NCI-H748 (cell line): ENCODE measurements at regions not wholly inside any gene's neighbourhood (a gene's known extent, or its start where the extent isn't known, plus 50 kb on each side); places are given as distances from the start of the nearest gene placed in this dataset.
"Not testable (repeated sequence)": the region's sequence is repeated elsewhere in the genome, so short reads cannot be mapped to it uniquely, and the experiment has no call there.

ENCODE experiments used
- DNase-seq: peaks from one replicate; lab custom pipeline; 2025; ENCODE audit not compliant: unreplicated experiment; lab: John Stamatoyannopoulos, UW

DNA sequence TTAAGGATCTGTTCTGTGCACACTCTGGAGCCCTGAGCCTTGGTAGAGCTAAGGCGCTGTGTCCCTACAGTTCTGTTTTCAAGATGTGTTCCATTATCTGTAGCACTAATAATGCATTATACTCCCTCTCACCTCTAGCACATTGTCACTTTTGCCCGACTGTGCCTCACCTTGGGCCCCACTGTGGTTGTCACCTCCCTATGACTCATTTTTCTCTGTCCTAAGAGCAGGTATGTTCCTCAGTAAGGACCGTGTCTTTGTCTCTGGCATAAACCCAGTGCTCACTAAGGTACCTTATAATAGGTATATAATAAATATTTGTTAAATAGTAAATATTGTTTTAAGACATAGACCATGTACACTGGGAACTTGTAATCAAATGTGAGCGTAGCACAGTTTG lies 942.5 kb upstream of the CITED2 start:
- DNase-seq: no peak

DNA sequence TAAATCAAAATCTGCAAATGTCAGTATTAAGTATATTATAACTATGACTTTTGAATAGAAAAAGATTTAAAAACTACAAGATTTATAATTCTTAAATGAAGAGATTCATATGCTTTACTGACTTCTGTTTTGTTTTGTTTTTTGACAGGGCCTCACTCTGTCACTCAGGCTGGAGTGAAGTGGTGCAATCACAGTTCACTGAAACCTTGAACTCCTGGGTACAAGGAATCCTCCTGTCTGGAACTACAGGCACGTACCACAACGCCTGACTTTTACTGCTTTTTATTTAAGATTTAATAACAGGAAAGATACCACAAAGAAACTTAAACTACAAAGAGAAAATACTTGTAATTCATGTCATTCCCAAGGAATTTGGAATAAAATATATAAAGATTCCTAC lies 940.2 kb upstream of the CITED2 start:
- DNase-seq: no peak

DNA sequence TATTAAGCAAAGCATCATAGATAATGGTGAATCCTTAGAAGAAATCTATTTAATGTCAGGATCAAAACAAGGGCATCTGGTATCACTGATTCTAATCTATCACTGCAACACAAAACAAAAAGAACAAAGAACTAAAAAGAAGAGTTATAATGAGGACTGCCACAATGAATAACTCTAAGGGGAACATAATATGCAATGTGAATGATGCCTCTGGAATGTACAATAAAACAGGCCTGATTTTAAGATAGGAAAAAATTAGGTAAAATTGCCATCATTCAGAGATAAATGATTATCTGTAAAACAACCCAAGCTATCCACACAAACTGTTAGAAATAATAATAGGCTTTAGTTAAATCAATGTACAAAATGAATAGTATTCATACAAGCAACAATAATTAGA lies 936.7 kb upstream of the CITED2 start:
- no peak for DNase-seq

DNA sequence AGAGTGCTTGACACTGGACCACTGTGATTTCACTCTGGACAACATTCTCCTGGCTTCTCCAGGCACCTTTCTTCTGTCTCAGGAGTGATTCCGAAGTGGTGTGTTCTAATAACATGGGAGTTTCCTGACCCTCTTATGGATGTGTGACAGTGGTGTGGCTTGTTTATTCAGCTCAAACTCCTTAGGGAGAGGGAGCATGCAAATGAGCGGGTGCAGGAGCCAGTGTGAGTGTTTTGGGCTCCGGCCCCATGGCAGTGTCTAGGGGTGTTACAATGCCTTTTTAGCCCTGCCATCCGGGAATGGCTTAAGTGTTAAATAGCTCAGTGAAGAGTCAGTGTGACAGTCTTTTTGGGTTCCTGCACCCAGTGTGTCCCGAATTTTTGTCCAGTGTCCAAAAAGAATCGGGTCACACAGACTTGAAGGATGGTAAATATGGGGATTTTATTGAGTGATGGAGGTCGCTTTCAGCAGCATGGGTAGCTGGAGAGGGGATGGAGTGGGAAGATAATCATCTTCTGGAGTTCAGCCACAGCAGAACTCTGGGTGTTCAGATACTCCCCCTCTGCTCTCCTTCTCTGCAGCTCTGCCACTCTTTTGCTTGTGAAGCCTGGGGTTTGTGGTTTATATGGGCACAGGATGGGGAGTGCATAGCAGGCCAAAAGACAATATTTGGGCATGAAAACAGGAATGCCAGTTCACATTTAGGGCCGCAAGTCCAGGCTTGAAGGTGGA lies 928.9 kb upstream of the CITED2 start:
- no peak for DNase-seq

DNA sequence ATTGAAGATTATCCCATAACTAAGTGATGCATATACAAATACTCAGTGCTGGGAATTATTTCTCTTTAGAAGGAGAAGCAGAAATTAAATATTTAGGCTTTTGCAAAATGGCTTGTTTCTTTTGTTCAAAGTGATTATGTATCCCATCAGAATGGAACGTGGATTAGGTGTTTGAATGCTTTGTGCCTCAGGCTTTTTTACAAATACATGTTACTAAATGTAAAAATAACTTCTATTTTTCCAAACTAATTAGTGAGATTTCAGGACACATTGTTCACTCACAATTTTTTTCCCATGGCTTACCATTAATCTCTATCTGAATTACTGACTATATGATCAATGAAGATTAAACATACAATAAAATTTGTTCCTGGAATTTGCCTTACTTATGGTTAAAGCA lies 925.9 kb upstream of the CITED2 start:
- DNase-seq: no peak

DNA sequence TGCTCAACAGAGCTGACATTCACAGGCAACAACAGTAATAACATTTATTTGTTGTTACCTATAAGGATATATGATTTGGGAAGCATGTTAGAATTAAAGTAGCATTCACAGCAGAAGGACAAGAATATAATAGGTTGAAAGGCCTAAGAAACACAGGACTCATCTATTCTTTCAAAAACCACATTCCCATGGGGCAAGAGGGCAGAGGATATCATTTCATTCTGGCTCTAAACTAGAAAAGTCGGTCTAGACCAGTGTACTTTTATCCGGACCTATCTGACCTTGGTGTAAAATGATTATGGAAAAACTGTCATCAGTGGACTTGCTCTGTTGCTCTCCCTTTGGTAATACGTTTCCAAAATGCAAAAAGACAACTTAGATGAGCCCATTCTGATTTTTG lies 914.7 kb upstream of the CITED2 start:
- no peak for DNase-seq

DNA sequence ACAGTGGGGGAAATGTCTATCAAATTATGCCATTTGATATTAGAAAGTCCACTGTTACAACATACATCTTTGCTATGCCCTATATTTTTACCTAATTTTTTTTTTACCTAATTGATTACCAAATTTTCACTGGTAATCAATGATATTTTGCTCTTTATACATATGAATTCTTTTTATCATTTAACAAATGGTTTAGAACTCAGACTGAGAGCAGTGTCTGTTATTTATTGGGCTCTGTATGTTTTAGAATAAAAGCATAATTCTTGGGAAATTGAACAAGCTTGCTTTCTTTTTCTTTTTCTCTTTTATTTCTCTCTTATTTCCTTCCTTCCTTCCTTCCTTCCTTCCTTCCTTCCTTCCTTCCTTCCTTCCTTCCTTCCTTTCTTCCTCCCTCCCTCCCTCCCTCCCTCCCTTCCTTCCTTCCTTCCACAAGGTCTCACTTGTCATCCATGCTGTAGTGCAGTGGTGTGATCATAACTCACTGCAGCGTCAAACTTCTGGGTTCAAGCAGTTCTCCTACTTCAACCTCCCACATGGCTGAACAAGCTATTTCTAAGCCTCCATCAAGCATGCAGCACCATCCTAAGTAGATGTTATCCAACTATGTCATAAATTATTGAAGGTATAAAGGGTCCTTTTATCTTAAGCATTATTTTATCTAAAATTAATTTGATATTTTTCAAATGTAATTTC lies 911.7 kb upstream of the CITED2 start:
- DNase-seq: no peak

DNA sequence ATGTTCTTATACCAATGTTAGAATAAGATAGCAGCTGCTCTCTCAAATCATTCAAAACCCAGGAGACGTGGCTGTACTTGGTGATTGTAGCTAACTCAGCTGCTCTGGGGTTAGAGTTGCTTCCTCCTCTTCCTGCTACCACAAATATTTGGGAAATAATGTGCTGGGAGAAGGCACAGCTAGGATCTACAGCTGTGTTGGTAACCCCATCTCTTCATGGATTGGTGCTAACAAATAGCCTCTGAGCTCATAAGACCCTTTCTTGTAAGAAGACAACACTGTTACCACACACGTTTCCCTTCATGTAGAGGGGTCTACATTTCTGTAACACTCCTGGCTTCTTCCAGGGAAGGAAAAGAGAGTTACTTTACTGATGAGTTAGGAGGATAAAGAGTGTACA lies 911.0 kb upstream of the CITED2 start:
- DNase-seq: no peak

DNA sequence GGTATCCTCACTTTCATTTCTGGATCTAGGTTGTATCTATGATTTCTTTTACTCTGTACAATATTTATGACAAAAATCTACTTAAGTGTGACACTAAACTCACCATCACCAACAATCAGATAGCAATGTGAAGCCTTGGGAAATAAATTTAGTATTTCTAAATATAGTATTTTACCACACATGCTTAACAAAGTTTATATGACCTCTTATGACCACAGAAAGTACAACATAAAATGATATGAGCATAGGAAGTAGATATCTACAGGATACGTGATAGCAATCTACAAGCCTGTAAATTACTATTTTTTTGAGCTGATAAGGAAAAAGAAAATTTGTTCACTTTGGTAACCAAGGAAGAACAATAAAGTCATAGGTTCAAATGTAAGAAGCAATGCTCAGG lies 910.4 kb upstream of the CITED2 start:
- no peak for DNase-seq

DNA sequence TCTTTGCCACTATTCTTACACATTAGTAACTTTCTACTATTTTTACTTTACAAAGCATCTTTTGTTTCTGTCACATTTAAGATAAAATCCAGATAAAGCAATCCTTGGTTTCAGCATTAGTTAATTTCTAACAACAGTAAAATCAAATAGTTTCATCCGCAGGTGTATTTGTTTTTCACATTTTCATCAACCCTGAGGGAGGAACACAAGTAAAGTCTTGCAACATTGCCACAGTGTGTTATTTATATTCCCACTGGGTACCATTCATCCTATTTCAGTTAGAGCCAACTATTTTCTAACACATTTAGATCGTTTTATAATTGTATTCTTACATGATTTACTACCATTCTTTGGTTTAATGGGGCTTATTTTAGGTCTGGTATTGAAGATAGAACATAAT lies 908.7 kb upstream of the CITED2 start:
- DNase-seq: no peak

DNA sequence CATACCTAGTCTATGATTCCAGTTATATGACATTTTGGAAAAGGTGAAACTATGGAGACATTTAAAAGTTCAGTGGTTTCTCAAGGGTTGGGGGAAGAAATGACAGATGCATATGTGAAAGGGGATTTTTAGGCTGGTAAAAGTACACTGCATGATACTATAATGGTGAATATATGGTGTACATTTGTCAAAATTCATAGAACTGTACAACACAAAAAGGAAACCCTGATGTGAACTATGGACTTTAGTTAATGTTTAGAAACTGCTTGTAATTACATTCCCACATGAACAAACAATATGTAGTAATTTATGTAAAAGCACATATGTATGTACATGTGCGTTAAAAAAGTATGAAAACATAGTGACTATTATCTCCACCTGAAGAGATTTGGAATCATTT lies 907.3 kb upstream of the CITED2 start:
- no peak for DNase-seq

DNA sequence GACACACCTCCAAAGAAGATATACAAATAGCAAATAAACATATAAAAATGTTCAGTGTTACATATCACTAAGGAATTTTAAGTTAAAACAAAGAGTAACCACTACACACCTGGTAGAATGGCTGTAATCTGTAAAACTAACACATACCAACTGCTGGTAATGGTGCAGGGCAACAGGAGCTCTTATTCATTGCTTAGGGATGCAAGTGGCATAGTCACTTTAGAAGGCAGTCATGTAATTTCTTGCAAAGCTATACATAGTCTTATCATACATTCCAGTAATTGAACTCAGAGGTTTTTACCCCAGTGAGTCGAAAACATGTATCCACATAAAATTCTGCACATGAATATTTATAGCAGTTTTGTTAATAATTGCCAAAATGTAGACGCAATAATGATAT lies 906.8 kb upstream of the CITED2 start:
- no peak for DNase-seq

DNA sequence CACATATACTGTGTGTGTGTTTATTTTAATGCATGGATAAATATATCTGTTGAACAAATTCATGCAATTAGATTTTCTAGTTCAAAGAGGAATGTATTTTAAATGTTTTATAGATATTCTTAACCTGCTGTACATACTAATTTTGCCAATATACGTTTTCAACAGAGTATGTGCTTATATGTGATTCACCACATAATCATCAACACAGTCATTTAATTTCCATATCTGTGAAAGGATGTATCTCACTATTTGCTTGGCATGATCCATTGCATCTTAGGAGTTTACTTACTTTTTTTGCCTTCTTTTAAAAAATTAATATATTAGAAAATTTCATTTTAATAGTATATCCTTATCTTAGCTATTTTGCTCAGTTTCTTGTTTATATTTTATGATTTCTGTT lies 902.3 kb upstream of the CITED2 start:
- no peak for DNase-seq

DNA sequence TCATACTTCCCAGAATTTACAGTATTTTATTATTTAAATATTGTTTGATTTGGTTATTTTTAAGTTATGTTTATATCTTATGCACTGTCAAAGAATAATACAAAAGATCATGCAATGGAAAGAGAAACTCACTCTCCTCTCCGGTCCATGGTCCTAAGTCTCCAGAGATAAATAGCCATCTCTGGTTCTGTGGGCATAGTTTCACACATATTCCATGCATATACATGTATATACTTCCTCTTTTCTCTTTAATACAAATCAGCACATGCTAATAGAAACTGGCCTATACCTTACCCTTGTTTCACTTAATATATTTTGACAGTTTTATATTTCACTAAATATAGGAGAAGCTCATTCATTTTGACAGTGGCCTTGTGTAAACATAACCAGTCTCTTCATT lies 901.7 kb upstream of the CITED2 start:
- no peak for DNase-seq

DNA sequence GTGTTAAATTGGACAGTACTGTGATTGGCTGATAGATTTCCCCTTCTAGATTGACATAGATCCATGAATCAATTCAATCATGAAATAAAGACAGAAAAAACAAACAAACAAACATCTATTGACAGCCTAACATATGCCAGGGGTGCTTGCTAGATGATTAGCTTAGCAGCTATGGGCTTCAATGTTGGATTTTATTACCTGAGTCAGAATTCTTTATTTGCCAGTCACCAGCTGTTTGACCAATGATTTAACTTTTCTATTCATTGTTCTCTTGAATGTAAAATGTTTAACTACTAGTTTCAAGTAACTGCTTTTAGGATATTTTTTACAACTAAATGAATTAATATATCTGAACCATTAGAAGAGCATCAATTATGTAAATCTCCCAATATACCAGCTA lies 901.3 kb upstream of the CITED2 start:
- DNase-seq: no peak

DNA sequence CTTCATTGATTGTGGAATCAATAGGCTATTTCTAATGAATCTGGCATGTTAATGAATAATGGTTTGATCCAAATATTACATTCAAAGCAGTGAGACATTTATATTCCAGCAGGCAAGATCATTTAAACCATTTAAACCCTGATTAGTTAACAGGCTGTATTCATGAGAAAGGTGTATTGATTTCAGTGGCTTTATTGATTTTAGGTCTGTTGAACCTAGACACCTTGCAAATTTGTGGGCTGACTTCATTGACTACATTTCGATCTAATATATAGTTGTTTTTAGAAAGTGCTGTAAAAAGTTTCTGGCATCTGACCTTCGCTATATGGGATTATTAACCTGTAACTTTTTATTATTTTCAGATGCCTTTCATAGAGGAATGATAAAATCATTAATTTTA lies 900.1 kb upstream of the CITED2 start:
- no peak for DNase-seq

DNA sequence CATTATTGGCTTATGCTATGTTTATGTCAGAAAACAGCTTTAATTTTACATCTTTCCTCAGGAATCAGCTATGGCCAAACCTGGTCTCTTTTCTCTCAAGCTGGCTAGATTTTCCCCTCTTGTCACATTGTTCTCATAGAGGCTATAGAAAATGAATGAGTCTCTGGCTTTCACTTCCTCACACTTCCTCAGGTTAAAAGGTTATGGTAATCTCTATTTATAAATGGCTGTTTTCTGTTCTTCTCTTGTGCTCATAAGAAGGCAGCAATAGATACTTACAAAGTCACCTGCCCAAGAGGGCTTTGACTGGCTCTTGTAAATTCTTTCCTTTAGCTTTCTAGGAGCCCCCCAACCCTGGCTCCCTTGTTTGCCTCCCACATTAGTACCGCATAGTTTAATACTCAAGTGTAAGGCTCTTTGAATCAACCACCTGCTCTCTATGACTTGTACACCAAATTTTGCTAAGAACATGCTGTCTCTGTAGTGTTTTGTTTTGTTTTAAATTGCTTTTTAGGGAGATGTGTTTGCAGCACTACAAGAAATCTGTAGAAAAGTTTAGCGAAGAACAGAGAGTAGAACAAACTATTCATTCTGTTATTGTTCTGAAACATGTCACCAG lies 897.4 kb upstream of the CITED2 start:
- DNase-seq: peak; percentile 68

DNA sequence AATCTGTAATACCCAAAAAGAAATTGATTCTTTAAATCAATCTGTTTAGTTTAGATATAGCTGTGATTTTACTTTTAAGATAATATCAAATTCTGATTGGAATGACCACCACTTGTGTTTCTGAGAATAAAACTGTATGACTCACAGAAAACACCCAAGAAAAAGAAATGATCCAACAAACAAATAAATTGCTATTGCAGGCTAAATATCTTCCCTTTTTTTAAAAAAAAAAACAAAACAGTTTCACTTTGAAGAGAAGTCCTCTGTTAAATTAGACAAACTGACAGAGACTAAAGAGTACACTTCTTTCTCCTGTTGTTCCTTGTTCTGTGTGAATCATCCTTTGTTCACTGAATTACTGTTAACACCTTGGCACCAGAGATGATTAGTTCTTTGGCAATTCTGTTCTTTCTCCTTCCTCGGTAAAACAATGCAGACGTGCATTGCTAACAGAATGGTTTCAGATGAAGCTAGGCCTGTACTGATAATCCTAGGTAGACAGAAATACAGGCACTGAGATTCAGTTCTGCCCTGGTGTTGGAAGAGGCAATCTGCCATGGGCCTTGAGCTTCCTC lies 895.2 kb upstream of the CITED2 start:
- DNase-seq: no peak

DNA sequence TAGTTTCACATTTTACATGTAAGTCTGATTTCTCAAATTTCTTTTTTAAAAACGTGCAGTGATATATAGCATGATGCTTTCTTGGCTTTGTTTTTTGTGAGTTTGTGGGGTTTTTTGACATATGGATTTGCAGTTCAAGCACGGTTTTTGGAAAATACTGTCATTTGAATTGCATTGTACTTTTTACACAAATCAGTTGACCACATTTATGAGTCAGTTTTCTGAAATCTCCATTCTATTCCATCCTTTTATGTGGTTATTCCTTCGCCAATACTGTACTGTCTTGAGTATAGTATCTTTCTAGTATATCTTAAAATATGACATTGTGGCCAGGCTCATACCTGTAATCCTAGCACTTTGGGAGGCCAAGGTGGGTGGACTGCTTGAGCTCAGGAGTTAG lies 890.0 kb upstream of the CITED2 start:
- DNase-seq: no peak

DNA sequence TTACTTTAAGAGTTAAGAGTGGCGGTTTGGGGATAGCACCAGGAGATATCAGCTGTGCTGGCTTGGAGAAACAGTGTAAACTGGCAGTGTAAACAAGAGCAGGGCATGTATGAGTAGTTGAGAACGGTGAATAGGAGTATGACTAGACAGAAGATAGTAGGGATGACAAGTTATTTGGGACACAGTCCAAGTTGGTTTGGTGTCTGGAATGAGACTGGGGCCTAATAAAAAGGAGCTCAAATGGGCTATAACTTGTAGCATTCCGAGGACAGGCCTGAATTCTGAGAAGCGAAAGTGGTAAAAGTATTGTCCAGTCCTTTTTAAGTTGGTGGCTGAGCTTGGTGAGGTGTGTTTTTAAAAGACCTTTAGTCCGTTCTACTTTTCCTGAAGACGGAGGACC lies 883.9 kb upstream of the CITED2 start:
- not testable (repeated sequence) for DNase-seq

DNA sequence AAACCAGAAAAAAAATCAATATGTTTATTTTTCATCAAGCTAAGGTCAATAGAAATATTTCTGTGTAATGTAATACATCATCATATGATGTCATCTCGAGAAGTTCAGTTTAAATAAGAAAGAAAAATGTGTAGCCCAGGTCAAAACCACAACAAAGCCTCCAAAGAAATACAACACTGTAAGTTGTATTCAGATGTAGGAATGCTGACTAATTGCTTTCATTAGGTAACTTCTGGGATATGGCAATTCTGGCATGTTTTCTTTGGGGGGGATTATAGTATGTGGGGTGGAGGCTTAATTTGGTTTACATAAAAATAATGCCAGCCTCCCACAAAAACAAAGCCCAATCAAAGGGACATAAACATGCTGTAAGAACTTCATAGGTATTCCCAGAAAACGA lies 881.8 kb upstream of the CITED2 start:
- DNase-seq: no peak

DNA sequence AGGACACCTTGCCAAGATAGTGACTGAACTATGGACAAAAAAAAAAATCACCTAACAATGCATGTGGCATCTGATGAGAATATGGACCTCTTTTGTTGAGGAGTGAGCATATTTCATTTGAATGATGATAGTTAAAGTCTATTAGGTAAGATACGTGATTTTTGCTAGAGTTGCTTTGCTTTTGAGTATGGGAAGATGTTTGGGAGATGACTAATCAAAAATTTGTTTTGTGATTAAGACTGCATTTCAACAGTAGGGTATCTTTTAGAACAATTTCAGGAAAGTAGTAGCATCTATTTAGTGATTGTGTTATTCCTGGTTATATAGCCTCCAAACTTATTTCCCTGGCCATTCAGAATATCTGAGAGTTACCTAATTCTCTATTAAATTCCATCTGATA lies 878.6 kb upstream of the CITED2 start:
- DNase-seq: no peak
